ENCODE measurements at regions not wholly inside any gene's neighbourhood (a gene's known extent, or its start where the extent isn't known, plus 50 kb on each side); places are given as distances from the start of the nearest gene placed in this dataset.
"Not testable (repeated sequence)": the region's sequence is repeated elsewhere in the genome, so short reads cannot be mapped to it uniquely, and the experiment has no call there.

- not testable (repeated sequence) for H3K9me3 Mint-ChIP-seq; H3K27ac ChIP-seq (ENCODE audit: low read depth, low read length); H3K27ac Mint-ChIP-seq; H3K4me1 ChIP-seq (ENCODE audit: control insufficient read depth, insufficient read depth, low read length); H3K36me3 ChIP-seq (ENCODE audit: control insufficient read depth, insufficient read depth, low read length); H3K4me1 Mint-ChIP-seq; H3K9ac ChIP-seq (ENCODE audit: extremely low read depth, low read length, poor library complexity, severe bottlenecking); H3K27me3 ChIP-seq (ENCODE audit: control insufficient read depth, insufficient read depth, low read length, poor library complexity, severe bottlenecking); DNase-seq; H3K4me3 ChIP-seq (ENCODE audit: low read length); H3K9me3 ChIP-seq (ENCODE audit: control insufficient read depth, low read length); H3K36me3 Mint-ChIP-seq (ENCODE audit: low read depth); H3K4me3 Mint-ChIP-seq; H3K27me3 Mint-ChIP-seq (ENCODE audit: insufficient read depth)
- 96% methylated on average over 2 of the region's 4 CpGs; no CpG with 5 or more reads in 1 of the 2 experiments for WGBS, 2 experiments (ENCODE audit: insufficient coverage in 1 of 2, insufficient read length in 1 of 2)
Observed at GRCh38 chr10:50688183-50688582, 51.6 kb upstream of the ASAH2B start.

- not testable (repeated sequence) for H3K4me3 Mint-ChIP-seq; H3K4me1 ChIP-seq (ENCODE audit: control insufficient read depth, insufficient read depth, low read length); DNase-seq; H3K27me3 ChIP-seq (ENCODE audit: control insufficient read depth, insufficient read depth, low read length, poor library complexity, severe bottlenecking); H3K9me3 Mint-ChIP-seq; H3K4me1 Mint-ChIP-seq; H3K27ac Mint-ChIP-seq; H3K27ac ChIP-seq (ENCODE audit: low read depth, low read length); H3K4me3 ChIP-seq (ENCODE audit: low read length); H3K36me3 ChIP-seq (ENCODE audit: control insufficient read depth, insufficient read depth, low read length); H3K27me3 Mint-ChIP-seq (ENCODE audit: insufficient read depth); H3K9me3 ChIP-seq (ENCODE audit: control insufficient read depth, low read length); H3K36me3 Mint-ChIP-seq (ENCODE audit: low read depth); H3K9ac ChIP-seq (ENCODE audit: extremely low read depth, low read length, poor library complexity, severe bottlenecking)
- WGBS, 2 experiments (ENCODE audit: insufficient coverage in 1 of 2, insufficient read length in 1 of 2), result 90 to 91% methylated on average over 2 to 6 of the region's 6 CpGs
Observed at GRCh38 chr10:50684365-50684764, 55.4 kb upstream of the ASAH2B start.

GRCh38 chr10:50683198-50683751 is 56.5 kb upstream of the ASAH2B start:
- DNase-seq, result peak; percentile 53
- H3K27me3 Mint-ChIP-seq (ENCODE audit: insufficient read depth); H3K4me1 ChIP-seq (ENCODE audit: control insufficient read depth, insufficient read depth, low read length); H3K4me1 Mint-ChIP-seq; H3K27me3 ChIP-seq (ENCODE audit: control insufficient read depth, insufficient read depth, low read length, poor library complexity, severe bottlenecking); H3K36me3 Mint-ChIP-seq (ENCODE audit: low read depth); H3K27ac Mint-ChIP-seq; H3K9ac ChIP-seq (ENCODE audit: extremely low read depth, low read length, poor library complexity, severe bottlenecking); H3K27ac ChIP-seq (ENCODE audit: low read depth, low read length); H3K4me3 Mint-ChIP-seq; H3K9me3 ChIP-seq (ENCODE audit: control insufficient read depth, low read length); H3K36me3 ChIP-seq (ENCODE audit: control insufficient read depth, insufficient read depth, low read length); H3K4me3 ChIP-seq (ENCODE audit: low read length); H3K9me3 Mint-ChIP-seq: not testable (repeated sequence)
- TF ChIP-seq CTCF (conservative IDR thresholded peaks at IDR 0.05), result peak; percentile 34
- 91% methylated on average over 11 of the region's 16 CpGs; no CpG with 5 or more reads in 1 of the 2 experiments for WGBS, 2 experiments (ENCODE audit: insufficient coverage in 1 of 2, insufficient read length in 1 of 2)

GRCh38 chr10:50680606-50681005 is 56.9 kb upstream of the SGMS1 start:
- H3K36me3 Mint-ChIP-seq (ENCODE audit: low read depth); H3K27me3 ChIP-seq (ENCODE audit: control insufficient read depth, insufficient read depth, low read length, poor library complexity, severe bottlenecking); H3K9me3 Mint-ChIP-seq; H3K27ac Mint-ChIP-seq; H3K4me3 Mint-ChIP-seq; H3K27ac ChIP-seq (ENCODE audit: low read depth, low read length); H3K4me1 ChIP-seq (ENCODE audit: control insufficient read depth, insufficient read depth, low read length); H3K4me3 ChIP-seq (ENCODE audit: low read length); H3K4me1 Mint-ChIP-seq; H3K9me3 ChIP-seq (ENCODE audit: control insufficient read depth, low read length); H3K36me3 ChIP-seq (ENCODE audit: control insufficient read depth, insufficient read depth, low read length); DNase-seq; H3K27me3 Mint-ChIP-seq (ENCODE audit: insufficient read depth); H3K9ac ChIP-seq (ENCODE audit: extremely low read depth, low read length, poor library complexity, severe bottlenecking): not testable (repeated sequence)
- WGBS, 2 experiments (ENCODE audit: insufficient coverage in 1 of 2, insufficient read length in 1 of 2), result 89% methylated on average over 5 of the region's 10 CpGs; no CpG with 5 or more reads in 1 of the 2 experiments
